GM12875 (cell line): ENCODE measurements at regions not wholly inside any gene's neighbourhood (a gene's known extent, or its start where the extent isn't known, plus 50 kb on each side); places are given as distances from the start of the nearest gene placed in this dataset.

ENCODE experiments used
- H3K4me3 ChIP-seq: one replicate; pipeline ENCODE4 v1.5.1; 2011; ENCODE audit warnings: low read depth, low read length, control low read depth
- TF ChIP-seq, protein P1 (sequence below): IDR thresholded peaks from 2 replicates; pipeline ENCODE4 v1.5.1; 2011; ENCODE audit warnings: low read depth, mild to moderate bottlenecking, control low read depth, inconsistent platforms, low read length, moderate library complexity, borderline replicate concordance; ENCODE audit not compliant: insufficient read depth

DNA sequence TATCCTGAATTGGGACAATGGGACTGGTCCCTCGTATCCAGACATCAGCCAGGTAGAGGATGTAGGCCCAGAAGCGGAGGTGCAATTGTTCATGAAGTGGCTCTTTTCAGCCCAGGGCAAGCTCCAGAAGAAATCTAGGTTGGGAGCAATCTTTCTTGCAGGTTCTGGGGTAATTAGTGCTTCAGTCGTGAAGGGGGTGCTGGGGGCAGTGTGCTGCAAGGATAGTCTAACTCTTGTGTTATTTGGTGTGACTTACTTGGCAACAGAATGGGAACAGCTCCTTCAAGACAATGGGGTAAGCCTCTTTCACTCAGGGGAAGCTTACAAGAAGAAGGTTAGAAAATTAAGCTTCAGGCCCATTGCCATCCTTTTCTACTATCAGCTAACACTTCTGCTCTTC lies 273.0 kb downstream of the DIPK2A start:
- no peak overlapping the region for H3K4me3 ChIP-seq
- TF ChIP-seq, protein P1, sequence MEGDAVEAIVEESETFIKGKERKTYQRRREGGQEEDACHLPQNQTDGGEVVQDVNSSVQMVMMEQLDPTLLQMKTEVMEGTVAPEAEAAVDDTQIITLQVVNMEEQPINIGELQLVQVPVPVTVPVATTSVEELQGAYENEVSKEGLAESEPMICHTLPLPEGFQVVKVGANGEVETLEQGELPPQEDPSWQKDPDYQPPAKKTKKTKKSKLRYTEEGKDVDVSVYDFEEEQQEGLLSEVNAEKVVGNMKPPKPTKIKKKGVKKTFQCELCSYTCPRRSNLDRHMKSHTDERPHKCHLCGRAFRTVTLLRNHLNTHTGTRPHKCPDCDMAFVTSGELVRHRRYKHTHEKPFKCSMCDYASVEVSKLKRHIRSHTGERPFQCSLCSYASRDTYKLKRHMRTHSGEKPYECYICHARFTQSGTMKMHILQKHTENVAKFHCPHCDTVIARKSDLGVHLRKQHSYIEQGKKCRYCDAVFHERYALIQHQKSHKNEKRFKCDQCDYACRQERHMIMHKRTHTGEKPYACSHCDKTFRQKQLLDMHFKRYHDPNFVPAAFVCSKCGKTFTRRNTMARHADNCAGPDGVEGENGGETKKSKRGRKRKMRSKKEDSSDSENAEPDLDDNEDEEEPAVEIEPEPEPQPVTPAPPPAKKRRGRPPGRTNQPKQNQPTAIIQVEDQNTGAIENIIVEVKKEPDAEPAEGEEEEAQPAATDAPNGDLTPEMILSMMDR: no peak

DNA sequence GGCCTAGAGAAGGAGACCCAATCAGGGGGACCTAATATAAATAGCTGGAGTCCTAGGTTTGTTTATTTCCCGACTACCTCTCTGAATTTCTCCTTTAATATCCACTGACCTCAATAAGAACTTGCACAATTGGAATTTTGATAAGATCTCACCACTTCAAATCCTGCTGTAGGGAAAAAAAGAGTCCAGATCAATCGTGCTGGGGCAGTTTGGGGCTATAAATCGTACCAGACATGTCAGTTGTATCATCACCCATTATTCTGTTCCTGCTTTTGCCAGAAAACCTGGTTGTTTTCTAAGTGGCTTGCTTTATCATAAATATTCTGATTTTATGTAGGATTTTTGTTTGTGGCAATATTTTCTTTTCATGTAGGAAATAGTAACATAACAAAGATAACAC lies 281.3 kb downstream of the DIPK2A start:
- TF ChIP-seq, protein P1: no peak
- H3K4me3 ChIP-seq: no peak overlapping the region

DNA sequence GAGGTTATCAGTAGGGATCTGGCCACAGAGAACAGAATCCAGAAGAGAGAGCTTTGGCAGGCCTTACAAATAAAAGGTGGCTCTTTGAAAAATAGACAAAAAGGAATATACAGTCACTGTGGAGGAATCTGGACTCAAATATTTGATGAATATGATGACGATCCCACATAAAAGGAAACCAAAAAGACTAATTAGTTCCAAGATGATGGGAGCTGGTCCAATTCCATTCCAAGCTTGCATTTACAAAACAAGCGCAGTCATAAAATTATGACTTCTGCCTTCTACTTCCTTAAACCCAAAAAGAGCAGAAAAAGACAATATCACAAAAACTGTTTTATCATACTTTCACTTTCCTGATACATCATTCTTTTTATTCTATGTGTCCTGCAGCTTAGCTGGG lies 285.8 kb downstream of the DIPK2A start:
- TF ChIP-seq, protein P1: no peak

DNA sequence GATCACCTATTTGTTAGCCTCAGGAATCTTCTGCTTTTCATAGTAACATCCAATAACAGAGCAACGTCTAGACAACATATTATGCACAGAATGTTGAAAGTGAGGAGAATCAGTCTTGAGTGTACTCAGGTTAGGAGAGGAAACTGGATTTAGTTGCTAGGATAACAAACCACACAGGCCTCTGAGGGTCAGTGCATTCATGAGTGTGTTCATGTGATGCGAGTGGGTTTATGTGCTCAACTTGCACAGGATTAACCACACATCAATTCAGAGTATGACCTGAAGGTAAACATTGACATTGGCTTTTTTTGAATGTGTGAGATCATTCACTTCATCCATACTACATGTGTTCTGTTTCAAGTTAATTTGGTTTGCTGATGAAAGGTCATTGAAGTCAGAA lies 287.6 kb downstream of the DIPK2A start:
- TF ChIP-seq, protein P1: no peak
- H3K4me3 ChIP-seq: no peak overlapping the region

More for the DNA sequence above, 285.8 kb downstream of the DIPK2A start:
- no peak overlapping the region for H3K4me3 ChIP-seq

DNA sequence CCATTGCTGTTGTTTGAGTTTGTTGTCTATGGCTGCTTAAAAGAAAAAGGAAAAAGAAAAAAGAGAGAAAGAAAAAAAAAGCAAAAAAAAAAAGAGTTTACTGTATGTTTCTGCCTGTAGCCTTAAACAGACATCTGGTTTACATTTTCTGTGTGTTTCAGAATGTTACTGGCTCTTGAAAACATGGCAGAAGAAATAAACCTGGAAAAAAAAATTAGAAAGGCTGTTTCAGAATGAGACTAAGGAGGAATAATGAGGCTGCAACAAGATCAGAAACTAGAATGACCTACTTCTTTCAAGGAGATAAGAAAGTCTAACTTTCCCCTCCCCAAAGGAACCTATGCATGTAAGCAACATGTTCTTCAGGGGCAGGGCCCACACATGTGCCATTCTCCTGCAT lies 292.1 kb downstream of the DIPK2A start:
- TF ChIP-seq, protein P1: no peak
- H3K4me3 ChIP-seq: no peak overlapping the region

DNA sequence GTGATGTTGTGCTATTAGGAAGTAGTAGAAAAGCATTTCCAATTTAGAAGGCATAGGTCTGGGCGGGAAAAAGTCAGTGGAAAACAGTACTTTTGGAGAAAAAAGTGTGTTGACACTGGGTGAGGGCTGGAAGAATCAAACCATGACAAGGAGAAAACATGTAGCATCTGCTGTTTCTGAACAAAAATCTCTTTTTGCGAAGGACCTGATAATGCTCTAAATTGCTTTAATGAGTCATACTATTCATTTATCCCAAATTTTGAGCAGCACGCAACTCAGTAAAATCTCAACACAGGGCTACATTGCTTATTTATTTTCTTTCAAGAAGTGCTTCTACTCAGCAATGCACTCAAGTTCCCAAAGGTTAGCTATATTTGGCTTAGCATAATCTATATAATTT lies 292.7 kb downstream of the DIPK2A start:
- no peak overlapping the region for H3K4me3 ChIP-seq
- TF ChIP-seq, protein P1: no peak

DNA sequence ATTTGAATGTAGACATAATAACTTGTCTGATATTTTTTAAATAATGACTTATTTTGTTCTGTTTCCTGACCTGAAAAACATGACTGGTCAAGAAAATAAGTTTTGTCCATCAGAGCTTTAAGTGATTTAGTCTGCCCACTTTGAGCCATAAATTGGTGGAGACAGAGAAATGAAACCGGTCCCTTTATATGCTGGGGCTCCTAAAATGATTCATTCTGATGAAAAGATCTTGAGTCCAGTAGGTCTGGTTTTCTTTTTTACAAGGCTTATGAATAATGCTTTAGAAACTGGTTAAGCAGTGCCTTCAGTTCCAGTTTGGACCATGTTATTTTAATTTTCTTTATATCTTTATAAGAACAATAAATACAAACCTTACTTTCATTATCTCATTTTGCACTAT lies 293.2 kb downstream of the DIPK2A start:
- TF ChIP-seq, protein P1: no peak
- H3K4me3 ChIP-seq: no peak overlapping the region
